ENCODE measurements at regions not wholly inside any gene's neighbourhood (a gene's known extent, or its start where the extent isn't known, plus 50 kb on each side); places are given as distances from the start of the nearest gene placed in this dataset.

DNA sequence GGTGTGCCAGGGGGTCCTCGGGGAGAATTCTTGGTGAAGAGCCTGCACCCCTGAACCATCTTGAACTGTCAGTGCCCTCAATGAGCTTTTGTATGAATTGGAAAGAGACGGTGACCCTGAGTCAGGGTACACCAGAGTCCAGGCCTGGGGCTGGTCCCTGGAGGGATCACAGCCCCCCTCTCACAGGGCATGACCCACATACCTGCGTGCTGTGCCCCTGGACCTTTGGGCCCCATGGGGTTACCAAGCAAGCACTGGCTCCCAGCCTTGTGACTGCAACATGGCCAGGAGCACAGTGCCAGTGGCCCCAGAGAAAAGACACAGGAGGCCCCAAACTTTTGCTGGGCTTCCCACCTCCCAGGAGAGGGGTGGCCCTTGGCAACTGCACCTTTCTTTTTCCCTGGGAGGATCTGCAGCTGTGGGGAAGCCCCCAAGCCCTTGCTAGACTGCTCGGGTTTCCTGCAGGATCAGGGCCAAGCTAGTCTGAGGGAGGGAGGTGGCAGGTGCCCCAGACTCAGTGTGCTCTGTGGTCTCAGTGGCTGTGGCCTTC lies 153.5 kb downstream of the ZNF248 start:
- no peak for ATAC-seq (ENCODE audit: low read depth)
- no peak for DNase-seq

GRCh38 chr10:37703114-37703513 lies 154.3 kb downstream of the ZNF248 start:
- Histone ChIP-seq H3K4me3 (ENCODE audit: control extremely low read depth in 1 of 5, extremely low read depth in 1 of 5, insufficient read depth in 1 of 5, low read depth in 2 of 5, low read length in 4 of 5) (no peak overlapping the region), H3K27ac (ENCODE audit: low read length in 2 of 2) (no peak overlapping the region), H4K20me1 (ENCODE audit: control insufficient read depth, insufficient read depth, low read length, poor library complexity, severe bottlenecking) (no peaks in the 10 kb centered on the region), H3K79me2 (ENCODE audit: control insufficient read depth, insufficient read depth, low read length) (no peaks in the 10 kb centered on the region), H3K27me3 (replicated peaks in 1 of 4; ENCODE audit: control extremely low read depth in 1 of 4, control insufficient read depth in 3 of 4, insufficient read depth in 4 of 4, low read length in 3 of 4) (no peaks in the 10 kb centered on the region), H3K4me2 (replicated peaks; ENCODE audit: low read depth, low read length, poor library complexity, severe bottlenecking) (no peak overlapping the region), H3K9ac (ENCODE audit: low read length) (no peak overlapping the region), H3K36me3 (replicated peaks in 1 of 2; ENCODE audit: control extremely low read depth in 1 of 2, control insufficient read depth in 1 of 2, extremely low read depth in 1 of 2, insufficient read depth in 2 of 2, low read length in 1 of 2) (no peaks in the 10 kb centered on the region), H3K4me1 (ENCODE audit: control insufficient read depth in 2 of 2, insufficient read depth in 2 of 2, low read length in 2 of 2) (no peaks in the 10 kb centered on the region), H3K9me3 (ENCODE audit: control extremely low read depth in 1 of 3, control insufficient read depth in 2 of 3, insufficient read depth in 1 of 3, low read length in 2 of 3) (peaks cover 0 to 59% (median 0%) of the 10 kb centered on the region in 3 donors), H2AFZ (ENCODE audit: insufficient read depth, low read depth, low read length, poor library complexity, severe bottlenecking) (no peak overlapping the region)
- H3K4me3 Mint-ChIP-seq: no peak overlapping the region
- no peaks in the 10 kb centered on the region for H3K27me3 Mint-ChIP-seq
- CTCF ChIA-PET: no interaction called here
- H3K27ac Mint-ChIP-seq: no peak overlapping the region
- DNase-seq (no peak), ATAC-seq (ENCODE audit: low read depth) (no peak)
- intact Hi-C loops (cut with micrococcal nuclease): no loop called here
- POLR2A ChIA-PET: no interaction called here
- H3K9me3 Mint-ChIP-seq (ENCODE audit: insufficient read depth): no peaks in the 10 kb centered on the region
- no peaks in the 10 kb centered on the region for H3K4me1 Mint-ChIP-seq
- WGBS (ENCODE audit: insufficient coverage): 84% methylated on average over 4 of the region's 4 CpGs
- no peak for TF ChIP-seq EZH2 (IDR thresholded peaks at IDR 0.05; ENCODE audit: borderline replicate concordance, insufficient read depth, low read depth, low read length, poor library complexity, severe bottlenecking)
- TF ChIP-seq, protein P1, sequence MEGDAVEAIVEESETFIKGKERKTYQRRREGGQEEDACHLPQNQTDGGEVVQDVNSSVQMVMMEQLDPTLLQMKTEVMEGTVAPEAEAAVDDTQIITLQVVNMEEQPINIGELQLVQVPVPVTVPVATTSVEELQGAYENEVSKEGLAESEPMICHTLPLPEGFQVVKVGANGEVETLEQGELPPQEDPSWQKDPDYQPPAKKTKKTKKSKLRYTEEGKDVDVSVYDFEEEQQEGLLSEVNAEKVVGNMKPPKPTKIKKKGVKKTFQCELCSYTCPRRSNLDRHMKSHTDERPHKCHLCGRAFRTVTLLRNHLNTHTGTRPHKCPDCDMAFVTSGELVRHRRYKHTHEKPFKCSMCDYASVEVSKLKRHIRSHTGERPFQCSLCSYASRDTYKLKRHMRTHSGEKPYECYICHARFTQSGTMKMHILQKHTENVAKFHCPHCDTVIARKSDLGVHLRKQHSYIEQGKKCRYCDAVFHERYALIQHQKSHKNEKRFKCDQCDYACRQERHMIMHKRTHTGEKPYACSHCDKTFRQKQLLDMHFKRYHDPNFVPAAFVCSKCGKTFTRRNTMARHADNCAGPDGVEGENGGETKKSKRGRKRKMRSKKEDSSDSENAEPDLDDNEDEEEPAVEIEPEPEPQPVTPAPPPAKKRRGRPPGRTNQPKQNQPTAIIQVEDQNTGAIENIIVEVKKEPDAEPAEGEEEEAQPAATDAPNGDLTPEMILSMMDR (IDR thresholded peaks at IDR 0.05): no peak

More for the DNA sequence above, 153.5 kb downstream of the ZNF248 start:
- TF ChIP-seq, protein P1 (IDR thresholded peaks at IDR 0.05): no peak
- TF ChIP-seq EZH2 (IDR thresholded peaks at IDR 0.05; ENCODE audit: borderline replicate concordance, insufficient read depth, low read depth, low read length, poor library complexity, severe bottlenecking): no peak
- ChIA-PET CTCF (no interaction called here), POLR2A (no interaction called here)
- H3K9me3 ChIP-seq (ENCODE audit: control extremely low read depth in 1 of 3, control insufficient read depth in 2 of 3, insufficient read depth in 1 of 3, low read length in 2 of 3): peaks cover 0 to 57% (median 0%) of the 10 kb centered on the region in 3 donors
- no peak overlapping the region for H3K4me3 Mint-ChIP-seq
- no peak overlapping the region for H3K27ac Mint-ChIP-seq
- H3K9ac ChIP-seq (ENCODE audit: low read length): no peak overlapping the region
- H3K4me1 Mint-ChIP-seq: no peaks in the 10 kb centered on the region
- no peaks in the 10 kb centered on the region for H3K27me3 ChIP-seq (replicated peaks in 1 of 4; ENCODE audit: control extremely low read depth in 1 of 4, control insufficient read depth in 3 of 4, insufficient read depth in 4 of 4, low read length in 3 of 4)
- H3K36me3 ChIP-seq (replicated peaks in 1 of 2; ENCODE audit: control extremely low read depth in 1 of 2, control insufficient read depth in 1 of 2, extremely low read depth in 1 of 2, insufficient read depth in 2 of 2, low read length in 1 of 2): no peaks in the 10 kb centered on the region
- H2AFZ ChIP-seq (ENCODE audit: insufficient read depth, low read depth, low read length, poor library complexity, severe bottlenecking): no peak overlapping the region
- no peak overlapping the region for H3K27ac ChIP-seq (ENCODE audit: low read length in 2 of 2)
- intact Hi-C loops (cut with micrococcal nuclease): no loop called here
- no peaks in the 10 kb centered on the region for H3K4me1 ChIP-seq (ENCODE audit: control insufficient read depth in 2 of 2, insufficient read depth in 2 of 2, low read length in 2 of 2)
- 77% methylated on average over 3 of the region's 4 CpGs for WGBS (ENCODE audit: insufficient coverage)
- no peaks in the 10 kb centered on the region for H3K9me3 Mint-ChIP-seq (ENCODE audit: insufficient read depth)
- H3K79me2 ChIP-seq (ENCODE audit: control insufficient read depth, insufficient read depth, low read length): no peaks in the 10 kb centered on the region
- H3K27me3 Mint-ChIP-seq: no peaks in the 10 kb centered on the region
- H4K20me1 ChIP-seq (ENCODE audit: control insufficient read depth, insufficient read depth, low read length, poor library complexity, severe bottlenecking): no peaks in the 10 kb centered on the region
- H3K4me2 ChIP-seq (replicated peaks; ENCODE audit: low read depth, low read length, poor library complexity, severe bottlenecking): no peak overlapping the region
- H3K4me3 ChIP-seq (ENCODE audit: control extremely low read depth in 1 of 5, extremely low read depth in 1 of 5, insufficient read depth in 1 of 5, low read depth in 2 of 5, low read length in 4 of 5): no peak overlapping the region
